Calu3 (cell line): ENCODE measurements at regions not wholly inside any gene's neighbourhood (a gene's known extent, or its start where the extent isn't known, plus 50 kb on each side); places are given as distances from the start of the nearest gene placed in this dataset.

ENCODE experiments used
- BruUV-seq: library from RNA; stranded (reverse); fragments of 400-500 nt; replicated peaks from 2 replicates; lab custom pipeline; 2021; lab: Mats Ljungman, UMichigan
- CTCF ChIA-PET: fragments of 300-600 bp; sonication (Branson Sonifier 250); formaldehyde crosslinking; loops from one replicate; lab custom pipeline; 2022; ENCODE audit warnings: antibody characterized with exemption; lab: Charles Lee
- DNase-seq: peaks from one replicate; pipeline ENCODE4 v3.0.0; 2022
- H3K27ac Mint-ChIP-seq: one replicate; pipeline ENCODE4 v1.8.0; 2022; ENCODE audit warnings: mixed read lengths; ENCODE audit not compliant: unreplicated experiment
- H3K27me3 Mint-ChIP-seq: one replicate; pipeline ENCODE4 v1.8.0; 2022; ENCODE audit warnings: mixed read lengths; ENCODE audit not compliant: unreplicated experiment
- H3K36me3 Mint-ChIP-seq: one replicate; pipeline ENCODE4 v1.8.0; 2022; ENCODE audit warnings: mild to moderate bottlenecking, moderate library complexity, mixed read lengths; ENCODE audit not compliant: insufficient read depth, unreplicated experiment
- H3K4me1 Mint-ChIP-seq: one replicate; pipeline ENCODE4 v1.8.0; 2022; ENCODE audit warnings: mild to moderate bottlenecking, low read depth, mixed read lengths; ENCODE audit not compliant: unreplicated experiment
- H3K4me3 Mint-ChIP-seq: one replicate; pipeline ENCODE4 v1.8.0; 2022; ENCODE audit warnings: mild to moderate bottlenecking, low read depth, moderate library complexity, mixed read lengths; ENCODE audit not compliant: unreplicated experiment
- H3K9me3 Mint-ChIP-seq: one replicate; pipeline ENCODE4 v1.8.0; 2022; ENCODE audit warnings: low read depth, mixed read lengths; ENCODE audit not compliant: unreplicated experiment
- CTCF ChIP-seq: fragments of 200-600 bp; IDR thresholded peaks from one replicate; pipeline ENCODE4 v1.8.0; 2022; ENCODE audit warnings: antibody characterized with exemption; ENCODE audit not compliant: unreplicated experiment
- intact Hi-C: fragments of 100-400 bp; cut with micrococcal nuclease; formaldehyde crosslinking; loops from one replicate; pipeline ENCODE4 v1.10.0; 2022; ENCODE audit not compliant: unreplicated experiment

GRCh38 chr7:79531905-79532664, 78.6 kb upstream of the MAGI2 start:
- intact Hi-C loops = no loop called here
- H3K9me3 Mint-ChIP-seq = no peaks in the 10 kb centered on the region
- TF ChIP-seq CTCF = no peak
- no peak overlapping the region for H3K27ac Mint-ChIP-seq
- no peaks in the 10 kb centered on the region for H3K27me3 Mint-ChIP-seq
- CTCF ChIA-PET = no interaction called here
- no peak overlapping the region for H3K4me3 Mint-ChIP-seq
- H3K4me1 Mint-ChIP-seq = peaks cover 13% of the 10 kb centered on the region
- H3K36me3 Mint-ChIP-seq = no peaks in the 10 kb centered on the region
- no peak for DNase-seq
- BruUV-seq = no TSS peak

- CTCF ChIA-PET = no interaction called here
- BruUV-seq = no TSS peak
- H3K27ac Mint-ChIP-seq = no peak overlapping the region
Measured at GRCh38 chr7:79531116-79531515, 77.6 kb upstream of the MAGI2 start.

GRCh38 chr7:79529881-79530235, 76.4 kb upstream of the MAGI2 start:
- Mint-ChIP-seq H3K27me3 (no peaks in the 10 kb centered on the region), H3K4me1 (peaks cover 13% of the 10 kb centered on the region), H3K27ac (peak overlapping the region; percentile 39), H3K4me3 (no peak overlapping the region), H3K9me3 (no peaks in the 10 kb centered on the region), H3K36me3 (no peaks in the 10 kb centered on the region)
- DNase-seq = no peak
- BruUV-seq = no TSS peak
- CTCF ChIA-PET = no interaction called here
- intact Hi-C loops = no loop called here
- no peak for TF ChIP-seq CTCF

More at GRCh38 chr7:79531116-79531515, 77.6 kb upstream of the MAGI2 start:
- H3K36me3 Mint-ChIP-seq = no peaks in the 10 kb centered on the region
- no peaks in the 10 kb centered on the region for H3K9me3 Mint-ChIP-seq
- intact Hi-C loops = no loop called here
- peaks cover 13% of the 10 kb centered on the region for H3K4me1 Mint-ChIP-seq
- TF ChIP-seq CTCF = no peak
- no peak overlapping the region for H3K4me3 Mint-ChIP-seq
- no peaks in the 10 kb centered on the region for H3K27me3 Mint-ChIP-seq
- DNase-seq = no peak

- no TSS peak for BruUV-seq
- no peaks in the 10 kb centered on the region for H3K27me3 Mint-ChIP-seq
Measured at GRCh38 chr7:79529214-79529880, 75.9 kb upstream of the MAGI2 start.

More at GRCh38 chr7:79529214-79529880, 75.9 kb upstream of the MAGI2 start:
- Mint-ChIP-seq H3K4me1 (peaks cover 13% of the 10 kb centered on the region), H3K27ac (peak overlapping the region; percentile 39), H3K4me3 (no peak overlapping the region), H3K36me3 (no peaks in the 10 kb centered on the region), H3K9me3 (no peaks in the 10 kb centered on the region)
- no peak for TF ChIP-seq CTCF
- intact Hi-C loops = no loop called here
- no peak for DNase-seq
- CTCF ChIA-PET = no interaction called here
